ENCODE measurements at regions not wholly inside any gene's neighbourhood (a gene's known extent, or its start where the extent isn't known, plus 50 kb on each side); places are given as distances from the start of the nearest gene placed in this dataset.
"Not testable (repeated sequence)": the region's sequence is repeated elsewhere in the genome, so short reads cannot be mapped to it uniquely, and the experiment has no call there.

DNA sequence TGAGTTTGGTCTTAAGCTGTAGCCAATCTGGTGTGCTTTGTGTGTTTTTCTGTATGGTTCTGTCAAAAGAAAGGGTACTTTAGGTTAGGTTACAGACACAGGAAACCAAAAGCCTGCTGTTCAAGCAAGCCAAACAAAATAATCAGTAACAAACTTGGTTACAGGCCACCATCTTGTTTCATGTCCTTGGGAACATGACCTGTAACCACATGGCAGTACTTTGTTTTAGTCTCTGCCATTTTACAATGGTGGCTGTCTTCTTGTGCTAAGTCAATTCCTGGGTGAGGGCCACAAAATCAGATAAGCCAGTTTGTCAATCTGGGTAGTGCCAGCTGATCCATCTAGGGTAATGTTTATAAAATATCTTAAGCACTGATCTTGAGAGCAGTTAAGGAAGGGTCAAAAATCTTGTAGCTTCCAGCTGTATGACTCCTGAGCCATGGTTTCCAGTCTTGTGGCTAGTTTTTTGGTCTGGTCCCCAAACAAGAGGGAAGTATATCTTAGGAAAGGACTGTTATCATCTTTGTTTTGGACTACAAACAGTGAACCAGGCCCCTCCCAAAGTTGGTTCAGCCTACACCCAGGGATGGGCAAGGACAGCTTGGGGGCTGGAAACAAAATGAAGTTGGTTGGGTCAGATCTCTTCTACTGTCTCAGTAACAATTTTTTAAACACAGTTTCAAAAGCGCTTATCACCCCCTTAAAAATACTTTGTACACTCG lies 90.0 kb downstream of the IGLL5 start:
- DNase-seq: no peak

GRCh38 chr22:22978637-22979036 lies 91.0 kb downstream of the IGLL5 start:
- DNase-seq: no peak

GRCh38 chr22:22979121-22979724 lies 91.1 kb upstream of the GNAZ start:
- no peak for DNase-seq

DNA sequence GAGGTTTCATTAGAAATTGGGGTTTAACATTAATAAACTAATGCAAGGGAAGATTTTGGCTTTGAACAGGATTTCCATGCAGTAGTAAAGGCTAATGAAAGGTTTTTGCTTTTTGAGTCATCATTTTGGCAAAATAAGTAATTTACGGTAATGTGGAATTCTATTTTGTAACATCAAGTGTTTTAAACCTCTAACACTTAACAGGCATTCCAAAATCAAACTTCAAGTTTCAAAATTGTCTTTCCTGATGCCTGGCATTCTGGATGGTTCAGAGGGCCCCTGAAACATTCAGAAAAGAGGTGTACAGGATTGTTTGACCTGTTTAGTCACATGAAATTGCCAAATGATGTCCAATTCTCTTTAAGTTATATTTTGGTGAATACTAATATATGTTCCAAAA lies 90.4 kb upstream of the GNAZ start:
- DNase-seq: no peak

- no peak for DNase-seq
Observed at GRCh38 chr22:22981670-22982571, 88.4 kb upstream of the GNAZ start.

- no peak for DNase-seq
Observed at GRCh38 chr22:22982616-22983015, 87.7 kb upstream of the GNAZ start.

DNA sequence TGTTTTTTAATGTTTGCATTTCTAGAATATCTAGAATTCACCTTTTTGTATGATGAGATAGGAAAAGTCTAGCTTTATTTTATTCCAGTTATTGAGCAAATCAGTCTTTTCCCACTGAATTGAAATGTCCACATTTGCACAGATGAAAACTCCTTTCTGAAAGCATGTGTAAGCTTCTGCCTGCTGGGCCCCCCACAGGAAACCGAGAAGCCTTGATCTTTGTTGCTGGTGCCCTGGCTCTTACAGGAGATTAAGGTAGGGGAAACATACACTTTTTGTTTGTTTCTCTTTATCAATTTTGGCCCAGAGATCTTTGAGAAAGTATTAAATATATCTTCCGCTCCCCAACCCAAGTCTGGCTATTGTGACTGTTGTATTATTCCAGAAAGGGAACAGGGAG lies 87.2 kb upstream of the GNAZ start:
- no peak for DNase-seq

- DNase-seq: no peak
Observed at GRCh38 chr22:22983816-22984215, 86.5 kb upstream of the GNAZ start.

- DNase-seq: no peak
Observed at GRCh38 chr22:22984967-22985366, 85.4 kb upstream of the GNAZ start.

- no peak for DNase-seq
Observed at GRCh38 chr22:22986008-22986407, 84.3 kb upstream of the GNAZ start.

- DNase-seq: no peak
Observed at GRCh38 chr22:22986640-22987039, 83.7 kb upstream of the GNAZ start.

DNA sequence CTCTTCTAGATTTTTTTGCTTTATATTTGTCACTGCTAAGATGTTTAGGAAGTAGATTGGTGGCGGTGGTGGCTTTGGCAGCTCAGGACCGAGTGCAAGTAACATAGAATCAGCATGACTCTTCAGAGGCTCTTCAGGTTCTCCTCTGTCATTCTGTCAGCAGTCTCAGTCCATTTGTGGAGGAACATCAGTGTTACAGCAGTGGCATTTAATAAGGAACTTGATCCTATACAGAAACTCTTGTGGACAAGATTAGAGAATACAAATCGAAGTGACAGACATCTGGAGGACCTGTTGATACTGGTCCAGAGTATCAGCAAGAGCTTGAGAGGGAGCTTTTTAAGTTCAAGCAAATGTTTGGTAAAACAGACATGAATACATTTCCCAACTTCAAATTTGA lies 82.2 kb upstream of the GNAZ start:
- no peak for DNase-seq

DNA sequence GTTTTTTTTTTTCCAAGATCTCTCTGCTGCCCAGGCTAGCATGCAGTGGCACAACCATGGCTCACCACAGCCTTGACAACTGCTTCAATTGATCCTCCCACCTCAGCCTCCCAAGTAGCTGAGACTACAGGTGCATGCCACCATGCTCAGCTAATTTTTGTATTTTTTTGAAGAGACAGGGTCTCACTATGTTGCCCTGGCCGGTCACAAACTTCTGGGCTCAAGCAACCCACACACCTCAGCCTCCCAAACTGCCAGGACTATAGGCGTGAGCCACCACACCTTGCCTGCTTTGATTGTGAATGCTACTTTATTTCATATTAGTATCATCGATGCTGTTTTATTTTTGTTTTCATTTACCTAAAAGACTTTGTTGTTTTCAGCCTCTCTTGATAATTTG lies 81.5 kb upstream of the GNAZ start:
- DNase-seq: no peak

DNA sequence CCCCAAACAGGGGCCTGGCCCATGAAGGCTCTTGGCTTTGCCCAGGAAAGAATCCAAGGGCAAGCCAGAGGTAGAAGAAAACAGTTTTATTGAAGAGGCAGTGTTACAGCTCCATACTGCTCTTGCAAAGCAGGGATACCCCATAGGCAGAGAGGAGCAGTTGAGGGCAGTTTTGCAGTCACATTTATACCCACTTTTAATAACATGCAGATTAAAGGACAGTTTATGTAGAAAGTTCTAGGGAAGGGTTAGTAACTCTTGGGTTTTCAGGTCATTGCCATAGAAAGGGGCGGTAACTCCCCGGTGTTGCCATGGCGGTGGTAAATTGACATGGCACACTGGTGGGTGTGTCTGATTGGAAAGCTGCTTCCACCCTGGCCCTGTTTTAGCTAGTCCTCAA lies 80.5 kb upstream of the GNAZ start:
- DNase-seq: no peak

DNA sequence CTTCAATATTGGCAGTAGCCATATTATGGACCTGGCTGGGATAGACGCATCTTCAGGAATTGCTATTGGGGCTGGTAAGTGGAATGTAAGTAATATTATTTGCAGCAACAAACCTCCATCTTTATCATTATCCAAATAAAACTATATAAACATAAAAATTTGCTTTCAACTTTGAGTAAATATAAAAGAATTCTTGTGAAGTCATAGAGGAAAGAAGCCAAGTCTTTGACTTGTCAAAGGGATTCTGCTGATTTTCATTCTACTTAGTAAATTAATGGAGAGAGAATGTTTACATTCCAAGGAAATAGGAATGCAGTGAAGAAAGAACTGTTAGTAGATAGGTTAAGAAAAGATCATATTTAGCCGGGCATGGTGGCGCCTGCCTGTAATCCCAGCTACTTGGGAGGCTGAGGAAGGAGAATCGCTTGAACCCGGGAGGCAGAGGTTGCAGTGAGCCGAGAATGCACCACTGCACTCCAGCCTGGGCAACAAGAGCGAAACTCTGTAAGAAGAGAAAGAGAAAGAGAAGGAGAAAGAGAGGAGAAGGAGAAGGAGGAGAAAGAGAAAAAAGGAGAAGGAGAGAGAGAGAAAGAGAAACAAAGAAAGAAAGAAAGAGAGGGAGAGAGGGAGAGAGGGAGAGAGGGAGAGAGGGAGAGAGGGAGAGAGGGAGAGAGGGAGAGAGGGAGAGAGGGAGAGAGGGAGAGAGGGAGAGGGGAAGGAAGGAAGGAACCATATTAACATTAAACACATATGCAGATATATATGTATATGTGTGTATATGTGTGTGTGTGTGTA lies 79.4 kb upstream of the GNAZ start:
- not testable (repeated sequence) for DNase-seq

- no peak for DNase-seq
Observed at GRCh38 chr22:22992474-22992873, 77.8 kb upstream of the GNAZ start.

DNA sequence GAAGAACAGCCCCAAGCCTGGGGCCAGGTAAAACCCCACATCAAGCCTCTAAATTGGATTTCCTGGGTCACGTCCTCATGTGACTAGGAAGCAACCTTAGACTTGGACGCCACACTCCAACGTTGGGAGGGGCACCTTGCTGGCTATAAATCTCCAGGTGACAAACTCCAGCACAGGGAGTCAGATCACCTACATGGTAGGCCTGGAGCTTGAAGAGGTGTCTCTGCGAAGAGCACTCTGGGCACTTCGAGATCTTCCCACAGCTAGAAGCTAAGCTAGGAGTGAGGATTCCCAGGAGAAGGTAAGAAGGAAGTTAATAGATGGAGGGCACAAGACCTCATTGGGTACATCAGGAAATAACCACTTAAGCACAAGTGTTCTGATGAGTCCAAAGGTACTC lies 77.1 kb upstream of the GNAZ start:
- no peak for DNase-seq

DNA sequence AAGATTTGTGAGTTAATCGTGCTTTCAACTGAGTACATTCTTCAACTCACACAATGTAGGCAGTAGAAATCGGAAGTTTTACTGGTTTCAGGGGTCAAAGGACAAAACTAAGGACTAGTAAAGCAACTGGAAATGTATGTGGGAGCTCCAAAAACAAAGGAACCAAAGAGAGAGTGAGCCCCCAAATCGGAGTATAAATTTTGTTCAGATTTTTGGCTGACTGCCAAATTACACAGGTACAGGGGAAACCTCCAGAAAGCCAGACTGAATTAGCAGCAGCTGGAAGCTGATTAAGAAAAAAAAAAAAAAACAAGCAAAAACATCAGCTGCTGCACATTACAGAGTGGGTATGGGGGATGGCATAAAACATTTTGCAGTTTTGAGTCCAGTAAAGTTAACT lies 75.2 kb upstream of the GNAZ start:
- DNase-seq: no peak

- DNase-seq: no peak
Observed at GRCh38 chr22:22996511-22997261, 73.6 kb upstream of the GNAZ start.

DNA sequence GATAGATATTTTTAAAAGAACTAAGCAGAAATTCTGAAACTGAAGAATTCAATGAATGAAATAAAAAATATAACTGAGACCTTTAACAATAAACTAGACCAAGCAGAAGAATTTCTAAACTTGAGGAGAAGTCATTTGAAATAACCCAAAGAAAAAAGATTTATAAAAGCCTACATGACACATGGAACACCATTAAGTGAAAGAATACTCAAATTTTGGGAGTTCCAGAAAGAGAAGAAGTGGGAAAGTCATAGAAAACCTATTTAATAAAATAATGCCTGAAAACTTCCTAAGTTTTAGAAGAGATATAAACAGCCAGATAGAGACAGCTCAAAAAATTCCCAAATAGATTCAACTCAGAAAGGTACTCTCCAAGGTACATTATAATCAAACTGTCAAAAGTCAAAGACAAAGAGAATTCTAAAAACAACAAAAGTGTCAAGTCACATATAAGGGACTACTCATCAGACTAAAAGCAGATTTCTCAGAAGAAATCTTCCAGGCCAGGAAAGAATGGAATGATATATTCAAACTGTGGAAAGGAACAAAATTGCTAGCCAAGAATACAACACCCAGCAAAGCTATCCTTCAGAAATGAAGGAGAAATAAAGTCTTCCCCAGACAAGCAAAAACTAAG lies 72.9 kb upstream of the GNAZ start:
- no peak for DNase-seq

- DNase-seq: no peak
Observed at GRCh38 chr22:22997988-22998387, 72.3 kb upstream of the GNAZ start.

- DNase-seq: no peak
Observed at GRCh38 chr22:22999523-22999922, 70.8 kb upstream of the GNAZ start.
